Neural progenitor cell (in vitro differentiated cells): ENCODE measurements at regions not wholly inside any gene's neighbourhood (a gene's known extent, or its start where the extent isn't known, plus 50 kb on each side); places are given as distances from the start of the nearest gene placed in this dataset.

Experiments used
- DNase-seq: peaks from one replicate; pipeline ENCODE4 v3.0.0-alpha.2; 2016; ENCODE audit warnings: low spot score
- H2AFZ ChIP-seq: fragments of 200-600 bp; sonication (generic); replicated peaks from 2 replicates; pipeline ENCODE4 v1.6.1; 2016; ENCODE audit warnings: antibody characterized with exemption
- H3F3A ChIP-seq: fragments of 200-600 bp; sonication (generic); 2 replicates; pipeline ENCODE4 v1.6.1; 2016; ENCODE audit warnings: antibody characterized with exemption, low read depth
- H3K27ac ChIP-seq: fragments of 200-600 bp; sonication (generic); 2 replicates; pipeline ENCODE4 v1.5.1; 2016; ENCODE audit warnings: mild to moderate bottlenecking
- H3K27me3 ChIP-seq: fragments of 200-600 bp; sonication (generic); 2 replicates; pipeline ENCODE4 v1.6.1; 2016; ENCODE audit warnings: mild to moderate bottlenecking, moderate library complexity
- H3K36me3 ChIP-seq: fragments of 200-600 bp; sonication (generic); 2 replicates; pipeline ENCODE4 v1.5.1; 2016
- H3K4me1 ChIP-seq: fragments of 200-600 bp; sonication (generic); 2 replicates; pipeline ENCODE4 v1.6.1; 2016; ENCODE audit warnings: mixed run types
- H3K4me2 ChIP-seq: fragments of 200-600 bp; sonication (generic); 2 replicates; pipeline ENCODE4 v1.6.1; 2016
- H3K4me3 ChIP-seq: fragments of 200-600 bp; sonication (generic); 2 replicates; pipeline ENCODE4 v1.5.1; 2016
- H3K79me2 ChIP-seq: fragments of 200-600 bp; sonication (generic); 2 replicates; pipeline ENCODE4 v1.6.1; 2016; ENCODE audit warnings: low read depth
- H3K9ac ChIP-seq: fragments of 200-600 bp; sonication (generic); 2 replicates; pipeline ENCODE4 v1.6.1; 2016
- H3K9me3 ChIP-seq: fragments of 200-600 bp; sonication (generic); 2 replicates; pipeline ENCODE4 v1.5.1; 2016; ENCODE audit warnings: low read depth
- H4K20me1 ChIP-seq: fragments of 200-600 bp; sonication (generic); 2 replicates; pipeline ENCODE4 v1.6.1; 2016; ENCODE audit warnings: low read depth
- H3K27ac Mint-ChIP-seq: 3 replicates; pipeline ENCODE4 v1.8.0; 2021; ENCODE audit warnings: mixed read lengths
- H3K27me3 Mint-ChIP-seq: 2 replicates; pipeline ENCODE4 v1.8.0; 2022; ENCODE audit warnings: low read depth, mild to moderate bottlenecking, inconsistent platforms, moderate library complexity, mixed read lengths; ENCODE audit not compliant: insufficient read depth
- H3K36me3 Mint-ChIP-seq: 3 replicates; pipeline ENCODE4 v1.8.0; 2021; ENCODE audit warnings: mixed read lengths
- H3K4me1 Mint-ChIP-seq: 3 replicates; pipeline ENCODE4 v1.8.0; 2021; ENCODE audit warnings: mixed read lengths
- H3K4me3 Mint-ChIP-seq: 3 replicates; pipeline ENCODE4 v1.8.0; 2021; ENCODE audit warnings: mild to moderate bottlenecking, moderate library complexity, mixed read lengths
- H3K9me3 Mint-ChIP-seq: 3 replicates; pipeline ENCODE4 v1.8.0; 2020; ENCODE audit warnings: mixed read lengths
- CTCF ChIP-seq: fragments of 200-600 bp; sonication (generic); IDR thresholded peaks from 2 replicates; pipeline ENCODE4 v1.5.1; 2017; ENCODE audit warnings: antibody characterized with exemption, mild to moderate bottlenecking
- EZH2 ChIP-seq: fragments of 200-600 bp; sonication (generic); IDR thresholded peaks from 2 replicates; pipeline ENCODE4 v1.6.1; 2017; ENCODE audit warnings: antibody characterized with exemption, mild to moderate bottlenecking, moderate library complexity
- EZH2phosphoT487 ChIP-seq: fragments of 200-600 bp; sonication (generic); IDR thresholded peaks from 2 replicates; pipeline ENCODE4 v1.6.1; 2017; ENCODE audit warnings: antibody characterized with exemption

GRCh38 chr13:48775804-48776203, 122.1 kb downstream of the CYSLTR2 start:
- peaks cover 7% of the 10 kb centered on the region for H3K9me3 ChIP-seq
- no peaks in the 10 kb centered on the region for H3K4me1 ChIP-seq
- no peak overlapping the region for H3K27ac ChIP-seq
- no peak overlapping the region for H3K4me3 ChIP-seq
- no peak overlapping the region for H3K27ac Mint-ChIP-seq
- no peak overlapping the region for H2AFZ ChIP-seq
- DNase-seq: no peak
- no peaks in the 10 kb centered on the region for H3F3A ChIP-seq
- peaks cover 2% of the 10 kb centered on the region for H3K27me3 Mint-ChIP-seq
- H3K27me3 ChIP-seq: no peaks in the 10 kb centered on the region
- H3K9ac ChIP-seq: no peak overlapping the region
- no peaks in the 10 kb centered on the region for H3K36me3 ChIP-seq
- TF ChIP-seq CTCF: no peak
- no peak for TF ChIP-seq EZH2phosphoT487
- no peak for TF ChIP-seq EZH2
- no peaks in the 10 kb centered on the region for H3K79me2 ChIP-seq
- H3K4me2 ChIP-seq: no peak overlapping the region
- H3K4me3 Mint-ChIP-seq: no peak overlapping the region
- peaks cover 9% of the 10 kb centered on the region for H3K9me3 Mint-ChIP-seq
- no peaks in the 10 kb centered on the region for H3K36me3 Mint-ChIP-seq
- no peaks in the 10 kb centered on the region for H4K20me1 ChIP-seq
- peaks cover 4% of the 10 kb centered on the region for H3K4me1 Mint-ChIP-seq

GRCh38 chr13:48776401-48776800, 122.7 kb downstream of the CYSLTR2 start:
- peaks cover 14% of the 10 kb centered on the region for H3K9me3 Mint-ChIP-seq
- Histone ChIP-seq H3K4me3 (no peak overlapping the region), H3K79me2 (no peaks in the 10 kb centered on the region), H3K27ac (no peak overlapping the region), H3K4me2 (no peak overlapping the region), H3K4me1 (no peaks in the 10 kb centered on the region), H3K36me3 (no peaks in the 10 kb centered on the region), H4K20me1 (no peaks in the 10 kb centered on the region), H3K27me3 (no peaks in the 10 kb centered on the region), H3K9ac (no peak overlapping the region), H3K9me3 (peaks cover 13% of the 10 kb centered on the region), H3F3A (no peaks in the 10 kb centered on the region), H2AFZ (no peak overlapping the region)
- peaks cover 2% of the 10 kb centered on the region for H3K27me3 Mint-ChIP-seq
- H3K4me3 Mint-ChIP-seq: no peak overlapping the region
- no peaks in the 10 kb centered on the region for H3K36me3 Mint-ChIP-seq
- H3K27ac Mint-ChIP-seq: no peak overlapping the region
- no peak for TF ChIP-seq CTCF
- no peak for TF ChIP-seq EZH2phosphoT487
- no peak for TF ChIP-seq EZH2
- H3K4me1 Mint-ChIP-seq: peaks cover 4% of the 10 kb centered on the region
- DNase-seq: no peak

- Histone ChIP-seq H3F3A (no peaks in the 10 kb centered on the region), H3K9ac (no peak overlapping the region), H3K36me3 (no peaks in the 10 kb centered on the region), H3K27ac (no peak overlapping the region), H3K4me3 (no peak overlapping the region), H4K20me1 (no peaks in the 10 kb centered on the region), H3K4me2 (no peak overlapping the region), H3K4me1 (no peaks in the 10 kb centered on the region), H3K27me3 (no peaks in the 10 kb centered on the region), H3K79me2 (no peaks in the 10 kb centered on the region), H3K9me3 (peaks cover 13% of the 10 kb centered on the region), H2AFZ (no peak overlapping the region)
- Mint-ChIP-seq H3K4me3 (no peak overlapping the region), H3K36me3 (no peaks in the 10 kb centered on the region), H3K27ac (no peak overlapping the region), H3K27me3 (peaks cover 4% of the 10 kb centered on the region), H3K9me3 (peaks cover 26% of the 10 kb centered on the region), H3K4me1 (no peaks in the 10 kb centered on the region)
- no peak for TF ChIP-seq EZH2
- TF ChIP-seq EZH2phosphoT487: no peak
- TF ChIP-seq CTCF: no peak
- DNase-seq: no peak
Observed at GRCh38 chr13:48778610-48779009, 124.9 kb downstream of the CYSLTR2 start.
